ENCODE measurements at regions not wholly inside any gene's neighbourhood (a gene's known extent, or its start where the extent isn't known, plus 50 kb on each side); places are given as distances from the start of the nearest gene placed in this dataset.

DNA sequence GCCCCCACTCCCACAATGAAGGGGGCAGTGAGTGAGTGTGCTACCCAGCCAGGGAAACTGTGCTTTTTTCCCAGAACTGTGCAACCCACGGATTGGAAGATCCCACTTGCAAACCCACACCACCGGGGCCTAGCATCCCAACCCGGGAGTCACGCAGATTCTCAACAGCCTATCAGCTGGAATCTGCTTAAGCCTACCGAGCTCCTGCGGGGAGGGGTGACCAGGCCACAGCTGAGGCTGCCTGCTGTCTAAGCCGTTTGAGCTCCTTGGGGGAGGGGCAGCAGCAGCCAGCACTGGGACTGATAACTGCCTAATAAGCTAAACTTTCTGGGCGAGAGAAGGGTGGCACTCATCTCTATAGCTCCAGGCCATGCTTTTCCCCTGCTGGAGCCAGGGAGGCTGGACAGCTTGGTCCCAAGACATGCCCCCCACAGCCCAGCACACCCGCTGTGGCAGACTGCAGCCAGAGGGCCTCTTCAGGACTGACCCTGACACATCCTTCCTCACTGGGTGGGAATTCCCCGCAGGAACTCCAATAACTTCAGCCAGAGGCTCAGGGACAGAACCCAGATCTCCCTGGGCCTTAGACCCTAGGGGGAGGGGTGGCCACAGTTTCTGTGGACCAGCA is 161.3 kb upstream of the MAGEB18 start:
- CTCF ChIA-PET = no interaction called here
- TF ChIP-seq BHLHE40 (IDR thresholded peaks at IDR 0.05; ENCODE audit: borderline replicate concordance) (no peak), ARNT (IDR thresholded peaks at IDR 0.05) (no peak), L3MBTL2 (conservative IDR thresholded peaks at IDR 0.05) (no peak)
- DNase-seq (ENCODE audit: extremely low spot score) = no peak

DNA sequence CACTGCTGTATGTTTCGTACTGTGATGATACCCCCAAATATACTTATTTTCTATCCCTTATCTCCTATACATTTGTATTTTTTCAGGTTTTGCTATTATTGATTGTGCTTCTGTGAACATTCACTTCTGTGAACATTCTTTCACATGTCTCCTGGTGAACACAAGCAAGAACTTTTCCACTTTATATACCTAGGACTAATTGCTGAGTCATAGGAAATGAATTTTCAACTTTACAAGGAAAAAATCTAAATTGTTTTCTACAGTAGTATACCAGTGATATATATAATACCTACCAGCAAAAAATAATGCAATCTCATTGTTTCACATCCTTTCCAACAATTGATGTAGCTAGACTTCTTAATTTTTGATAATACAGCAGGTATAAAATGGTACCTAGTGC is 139.5 kb upstream of the MAGEB18 start:
- CTCF ChIA-PET = no interaction called here
- TF ChIP-seq CTBP1 (IDR thresholded peaks at IDR 0.05; ENCODE audit: borderline replicate concordance) (no peak), L3MBTL2 (conservative IDR thresholded peaks at IDR 0.05) (no peak)
- TF ChIP-seq, protein P1, sequence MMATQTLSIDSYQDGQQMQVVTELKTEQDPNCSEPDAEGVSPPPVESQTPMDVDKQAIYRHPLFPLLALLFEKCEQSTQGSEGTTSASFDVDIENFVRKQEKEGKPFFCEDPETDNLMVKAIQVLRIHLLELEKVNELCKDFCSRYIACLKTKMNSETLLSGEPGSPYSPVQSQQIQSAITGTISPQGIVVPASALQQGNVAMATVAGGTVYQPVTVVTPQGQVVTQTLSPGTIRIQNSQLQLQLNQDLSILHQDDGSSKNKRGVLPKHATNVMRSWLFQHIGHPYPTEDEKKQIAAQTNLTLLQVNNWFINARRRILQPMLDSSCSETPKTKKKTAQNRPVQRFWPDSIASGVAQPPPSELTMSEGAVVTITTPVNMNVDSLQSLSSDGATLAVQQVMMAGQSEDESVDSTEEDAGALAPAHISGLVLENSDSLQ (IDR thresholded peaks at IDR 0.05) = no peak
- POLR2A ChIA-PET = no interaction called here
- DNase-seq (ENCODE audit: extremely low spot score) = no peak

More for the DNA sequence above, 161.3 kb upstream of the MAGEB18 start:
- POLR2A ChIA-PET = no interaction called here

- no peak for DNase-seq (ENCODE audit: extremely low spot score)
- POLR2A ChIA-PET = no interaction called here
- TF ChIP-seq ELF4 (IDR thresholded peaks at IDR 0.05) (no peak), BHLHE40 (IDR thresholded peaks at IDR 0.05; ENCODE audit: borderline replicate concordance) (no peak), ZNF384 (IDR thresholded peaks at IDR 0.05) (no peak)
- CTCF ChIA-PET = no interaction called here
Measured at GRCh38 chrX:26007462-26007861, 130.7 kb upstream of the MAGEB18 start.

- POLR2A ChIA-PET = no interaction called here
- CTCF ChIA-PET = no interaction called here
- DNase-seq (ENCODE audit: extremely low spot score) = no peak
- TF ChIP-seq FOXK2 (IDR thresholded peaks at IDR 0.05) = no peak
- TF ChIP-seq TARDBP (IDR thresholded peaks at IDR 0.05) = no peak
- TF ChIP-seq CTBP1 (IDR thresholded peaks at IDR 0.05; ENCODE audit: borderline replicate concordance) = no peak
- TF ChIP-seq ZNF384 (IDR thresholded peaks at IDR 0.05) = no peak
- no peak for TF ChIP-seq FOXM1 (IDR thresholded peaks at IDR 0.05; ENCODE audit: borderline replicate concordance)
- TF ChIP-seq LEF1 (IDR thresholded peaks at IDR 0.05; ENCODE audit: borderline replicate concordance) = no peak
- no peak for TF ChIP-seq HDGF (IDR thresholded peaks at IDR 0.05; ENCODE audit: borderline replicate concordance)
- TF ChIP-seq ARNT (IDR thresholded peaks at IDR 0.05) = no peak
- no peak for TF ChIP-seq FOXA1 (IDR thresholded peaks at IDR 0.05)
- TF ChIP-seq BHLHE40 (IDR thresholded peaks at IDR 0.05; ENCODE audit: borderline replicate concordance) = no peak
- TF ChIP-seq, protein P1 (IDR thresholded peaks at IDR 0.05) = no peak
- no peak for TF ChIP-seq L3MBTL2 (conservative IDR thresholded peaks at IDR 0.05)
- no peak for TF ChIP-seq ELF4 (IDR thresholded peaks at IDR 0.05)
- no peak for TF ChIP-seq SP1 (IDR thresholded peaks at IDR 0.05)
- no peak for TF ChIP-seq SUZ12 (IDR thresholded peaks at IDR 0.05)
- TF ChIP-seq NFRKB (IDR thresholded peaks at IDR 0.05) = no peak
Measured at GRCh38 chrX:26008042-26008441, 130.1 kb upstream of the MAGEB18 start.

- TF ChIP-seq SP1 (IDR thresholded peaks at IDR 0.05) (no peak), BHLHE40 (IDR thresholded peaks at IDR 0.05; ENCODE audit: borderline replicate concordance) (no peak), ARNT (IDR thresholded peaks at IDR 0.05) (no peak), HDGF (IDR thresholded peaks at IDR 0.05; ENCODE audit: borderline replicate concordance) (no peak), FOXA1 (IDR thresholded peaks at IDR 0.05) (no peak)
- ChIA-PET CTCF (no interaction called here), POLR2A (no interaction called here)
- no peak for DNase-seq (ENCODE audit: extremely low spot score)
Measured at GRCh38 chrX:26008691-26009090, 129.5 kb upstream of the MAGEB18 start.

DNA sequence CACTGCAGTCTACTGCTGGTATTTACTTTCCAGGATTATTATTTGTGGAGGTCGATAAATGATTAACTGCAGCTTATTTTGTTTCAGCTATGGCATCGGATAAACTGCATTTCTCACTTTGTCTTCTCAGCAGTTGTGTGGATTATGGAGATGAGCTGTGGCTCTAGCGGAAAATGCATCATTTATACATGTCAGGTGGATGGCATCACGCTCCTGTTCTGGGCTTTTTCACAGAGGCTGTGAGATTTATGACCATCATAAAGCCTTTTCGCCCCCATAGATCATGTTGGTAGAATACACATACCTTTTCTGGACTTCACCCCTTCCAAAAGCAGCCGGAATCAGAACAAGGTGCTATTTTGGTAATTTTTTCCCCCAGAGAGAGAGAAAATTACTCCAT is 118.8 kb upstream of the MAGEB18 start:
- no peak for DNase-seq (ENCODE audit: extremely low spot score)
- TF ChIP-seq TARDBP (IDR thresholded peaks at IDR 0.05) (no peak), CTBP1 (IDR thresholded peaks at IDR 0.05; ENCODE audit: borderline replicate concordance) (no peak), ARNT (IDR thresholded peaks at IDR 0.05) (no peak), ELF4 (IDR thresholded peaks at IDR 0.05) (no peak), L3MBTL2 (conservative IDR thresholded peaks at IDR 0.05) (no peak), SP1 (IDR thresholded peaks at IDR 0.05) (no peak), ZNF384 (IDR thresholded peaks at IDR 0.05) (no peak), FOXM1 (IDR thresholded peaks at IDR 0.05; ENCODE audit: borderline replicate concordance) (no peak), SUZ12 (IDR thresholded peaks at IDR 0.05) (no peak), HDGF (IDR thresholded peaks at IDR 0.05; ENCODE audit: borderline replicate concordance) (no peak), BHLHE40 (IDR thresholded peaks at IDR 0.05; ENCODE audit: borderline replicate concordance) (no peak), LEF1 (IDR thresholded peaks at IDR 0.05; ENCODE audit: borderline replicate concordance) (no peak), FOXK2 (IDR thresholded peaks at IDR 0.05) (no peak), FOXA1 (IDR thresholded peaks at IDR 0.05) (no peak), NFRKB (IDR thresholded peaks at IDR 0.05) (no peak)
- TF ChIP-seq, protein P1 (IDR thresholded peaks at IDR 0.05) = no peak
- POLR2A ChIA-PET = no interaction called here
- CTCF ChIA-PET = no interaction called here

DNA sequence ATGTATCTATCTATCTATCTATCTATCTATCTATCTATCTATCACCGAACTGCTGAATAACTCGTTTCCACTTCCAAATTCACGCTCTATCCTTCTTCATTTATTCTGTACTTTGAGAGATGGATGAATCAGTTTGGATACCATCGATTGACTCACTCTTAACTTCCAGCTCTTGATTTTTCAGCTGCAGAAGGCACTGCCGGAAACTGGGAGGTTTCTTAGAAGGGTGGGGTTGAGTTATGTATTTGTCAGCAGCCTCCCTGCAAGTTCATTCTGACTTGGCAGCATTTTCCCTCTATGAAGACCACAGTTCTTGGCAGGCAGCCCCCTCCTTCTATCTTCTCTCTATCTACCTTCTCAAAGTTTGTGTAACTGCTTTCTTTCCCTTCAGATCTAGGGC is 112.0 kb upstream of the MAGEB18 start:
- DNase-seq (ENCODE audit: extremely low spot score) = no peak
- TF ChIP-seq SUZ12 (IDR thresholded peaks at IDR 0.05) (no peak), BHLHE40 (IDR thresholded peaks at IDR 0.05; ENCODE audit: borderline replicate concordance) (no peak), CTBP1 (IDR thresholded peaks at IDR 0.05; ENCODE audit: borderline replicate concordance) (no peak), L3MBTL2 (conservative IDR thresholded peaks at IDR 0.05) (no peak), FOXA1 (IDR thresholded peaks at IDR 0.05) (no peak), NFRKB (IDR thresholded peaks at IDR 0.05) (no peak), TARDBP (IDR thresholded peaks at IDR 0.05) (no peak), HDGF (IDR thresholded peaks at IDR 0.05; ENCODE audit: borderline replicate concordance) (no peak), ZNF384 (IDR thresholded peaks at IDR 0.05) (no peak), ELF4 (IDR thresholded peaks at IDR 0.05) (no peak), FOXK2 (IDR thresholded peaks at IDR 0.05) (no peak), FOXM1 (IDR thresholded peaks at IDR 0.05; ENCODE audit: borderline replicate concordance) (no peak), SP1 (IDR thresholded peaks at IDR 0.05) (no peak), ARNT (IDR thresholded peaks at IDR 0.05) (no peak), LEF1 (IDR thresholded peaks at IDR 0.05; ENCODE audit: borderline replicate concordance) (no peak)
- TF ChIP-seq, protein P1 (IDR thresholded peaks at IDR 0.05) = no peak
- ChIA-PET CTCF (no interaction called here), POLR2A (no interaction called here)

Data from HEK293T (cell line).